Caco-2 (cell line): ENCODE measurements at regions not wholly inside any gene's neighbourhood (a gene's known extent, or its start where the extent isn't known, plus 50 kb on each side); places are given as distances from the start of the nearest gene placed in this dataset.
"Not testable (repeated sequence)": the region's sequence is repeated elsewhere in the genome, so short reads cannot be mapped to it uniquely, and the experiment has no call there.

Experiments used
- BruUV-seq: library from RNA; stranded (reverse); fragments of 400-500 nt; replicated peaks from 2 replicates; lab custom pipeline; 2021; lab: Mats Ljungman, UMichigan
- CTCF ChIA-PET: fragments of 300-600 bp; sonication (Branson Sonifier 250); formaldehyde crosslinking; loops from one replicate; lab custom pipeline; 2022; ENCODE audit warnings: antibody characterized with exemption; lab: Charles Lee
- POLR2A ChIA-PET: fragments of 300-600 bp; sonication (Branson Sonifier 250); formaldehyde crosslinking; loops from one replicate; lab custom pipeline; 2022; ENCODE audit warnings: antibody characterized with exemption; lab: Charles Lee
- DNase-seq, 2 experiments: peaks; one replicate each; pipeline versions ENCODE4 v3.0.0 to v3.0.0-alpha.2; 2020 to 2022
- H3K27me3 ChIP-seq: replicated peaks from 2 replicates; pipeline ENCODE4 v1.6.0; 2011; ENCODE audit warnings: low read length; ENCODE audit not compliant: control insufficient read depth, insufficient read depth
- H3K36me3 ChIP-seq: 2 replicates; pipeline ENCODE4 v1.5.1; 2011; ENCODE audit warnings: low read length; ENCODE audit not compliant: control insufficient read depth, insufficient read depth
- H3K4me1 ChIP-seq: fragments of 250-450 bp; sonication (Bioruptor Pico); 2 replicates; pipeline ENCODE4 v1.5.1; 2020; ENCODE audit warnings: mild to moderate bottlenecking
- H3K4me3 ChIP-seq: 2 replicates; pipeline ENCODE4 v1.5.1; 2011; ENCODE audit warnings: low read depth, mild to moderate bottlenecking, control low read depth, low read length
- H3K9me3 ChIP-seq: fragments of 250-450 bp; sonication (Bioruptor Pico); 2 replicates; pipeline ENCODE4 v1.5.1; 2020; ENCODE audit warnings: mild to moderate bottlenecking, moderate library complexity
- H3K27ac Mint-ChIP-seq: one replicate; pipeline ENCODE4 v1.8.0; 2022; ENCODE audit warnings: mixed read lengths; ENCODE audit not compliant: unreplicated experiment
- H3K27me3 Mint-ChIP-seq: one replicate; pipeline ENCODE4 v1.8.0; 2022; ENCODE audit warnings: mixed read lengths; ENCODE audit not compliant: insufficient read depth, unreplicated experiment
- H3K36me3 Mint-ChIP-seq: one replicate; pipeline ENCODE4 v1.8.0; 2022; ENCODE audit warnings: mild to moderate bottlenecking, mixed read lengths; ENCODE audit not compliant: insufficient read depth, unreplicated experiment
- H3K4me1 Mint-ChIP-seq: one replicate; pipeline ENCODE4 v1.8.0; 2022; ENCODE audit warnings: low read depth, mixed read lengths; ENCODE audit not compliant: unreplicated experiment
- H3K4me3 Mint-ChIP-seq: one replicate; pipeline ENCODE4 v1.8.0; 2022; ENCODE audit warnings: mild to moderate bottlenecking, moderate library complexity, mixed read lengths; ENCODE audit not compliant: unreplicated experiment
- H3K9me3 Mint-ChIP-seq: one replicate; pipeline ENCODE4 v1.8.0; 2022; ENCODE audit warnings: mixed read lengths; ENCODE audit not compliant: unreplicated experiment
- intact Hi-C: fragments of 100-400 bp; cut with micrococcal nuclease; formaldehyde crosslinking; loops from one replicate; pipeline ENCODE4 v1.10.0; 2022; ENCODE audit not compliant: unreplicated experiment
- TF ChIP-seq, protein P1 (sequence below), 2 experiments: fragments of 200-600 bp in 1 of 2; IDR thresholded peaks; 1 replicate in 1 of 2; 2 replicates in 1 of 2; pipeline versions ENCODE4 v1.5.1 to v1.8.0; 2011 to 2022; ENCODE audit warnings: antibody characterized with exemption in 1 of 2, control low read depth in 1 of 2, inconsistent platforms in 1 of 2, low read depth in 1 of 2, low read length in 1 of 2, mild to moderate bottlenecking in 1 of 2, moderate library complexity in 1 of 2; ENCODE audit not compliant: insufficient read depth in 1 of 2, severe bottlenecking in 1 of 2, unreplicated experiment in 1 of 2

DNA sequence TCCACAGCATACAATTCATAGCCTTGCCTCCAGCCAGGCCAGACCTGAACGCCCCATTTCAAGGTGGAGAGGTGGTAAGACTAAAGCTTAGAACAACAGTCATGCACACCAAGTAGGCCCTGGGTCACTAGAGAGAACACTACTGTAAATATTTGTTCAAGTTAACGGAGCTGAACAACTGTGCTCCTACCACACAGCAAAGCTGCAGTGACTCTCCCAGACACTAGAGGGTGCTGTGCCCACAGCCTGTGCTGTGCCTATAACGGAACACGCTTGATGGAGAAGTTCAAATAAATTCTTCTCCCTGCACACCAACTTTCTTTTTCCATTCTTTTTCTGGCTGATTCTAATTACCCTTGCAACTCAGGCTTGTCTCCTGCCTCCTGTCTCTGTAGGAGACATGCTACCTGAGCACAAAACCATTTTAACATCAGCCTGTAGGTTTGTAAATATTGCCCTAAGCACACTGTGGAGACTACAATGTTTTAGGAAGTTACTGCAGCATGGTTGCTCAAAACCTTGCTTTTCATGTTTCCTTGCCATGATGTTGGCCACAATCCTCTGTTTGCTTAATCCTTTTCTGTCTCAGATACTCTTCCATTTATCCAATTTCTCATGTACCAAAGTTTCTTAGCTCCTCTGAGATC, 103.1 kb upstream of the TERB2 start:
- not testable (repeated sequence) for BruUV-seq, H3K4me1 Mint-ChIP-seq, H3K4me3 Mint-ChIP-seq

DNA sequence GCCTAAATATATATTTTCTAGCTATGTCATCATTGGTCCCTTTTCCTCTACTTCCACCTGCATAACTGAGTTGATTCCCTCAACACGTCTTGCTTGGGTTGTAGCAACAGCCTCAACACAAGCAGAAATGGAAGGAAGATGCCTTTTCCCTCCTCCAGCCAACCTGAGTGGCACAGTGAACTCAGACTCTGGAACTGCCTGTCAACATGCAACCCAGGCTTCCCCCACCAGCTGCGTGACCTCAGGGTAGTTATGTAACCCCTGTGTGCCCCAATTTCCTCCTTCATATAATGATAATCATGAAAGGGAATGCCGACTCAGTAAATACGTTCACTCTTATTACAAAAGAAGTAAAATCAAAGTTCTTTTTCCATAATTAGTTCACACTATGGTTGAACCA, 101.8 kb upstream of the TERB2 start:
- H3K9me3 ChIP-seq, POLR2A ChIA-PET, H3K27me3 Mint-ChIP-seq, H3K36me3 ChIP-seq, H3K4me3 ChIP-seq, H3K36me3 Mint-ChIP-seq, CTCF ChIA-PET, H3K9me3 Mint-ChIP-seq, H3K27ac Mint-ChIP-seq, DNase-seq, BruUV-seq, H3K27me3 ChIP-seq, H3K4me1 ChIP-seq, H3K4me1 Mint-ChIP-seq, H3K4me3 Mint-ChIP-seq: not testable (repeated sequence)
- intact Hi-C loops: loop anchor here (5.0 kb wide), 1 partner anchor 57 kb away; no protein-coding TSS in a partner anchor

More for the DNA sequence above, 103.1 kb upstream of the TERB2 start:
- H3K9me3 ChIP-seq, H3K36me3 Mint-ChIP-seq, H3K9me3 Mint-ChIP-seq, H3K27me3 Mint-ChIP-seq, H3K27ac Mint-ChIP-seq, H3K4me1 ChIP-seq, H3K4me3 ChIP-seq, H3K36me3 ChIP-seq, H3K27me3 ChIP-seq, POLR2A ChIA-PET: not testable (repeated sequence)
- DNase-seq: peak; percentile 70 to 83
- intact Hi-C loops: loop anchor here (2.0 to 5.0 kb wide), 3 partner anchors 56 to 69 kb away; no protein-coding TSS in a partner anchor
- CTCF ChIA-PET: interaction anchor here (0.6 to 1.1 kb wide), 8 partner anchors 35 to 190 kb away, joined by 3 to 6 read pairs (median 3); partner anchors contain the start of gene SPG11
- TF ChIP-seq, protein P1, sequence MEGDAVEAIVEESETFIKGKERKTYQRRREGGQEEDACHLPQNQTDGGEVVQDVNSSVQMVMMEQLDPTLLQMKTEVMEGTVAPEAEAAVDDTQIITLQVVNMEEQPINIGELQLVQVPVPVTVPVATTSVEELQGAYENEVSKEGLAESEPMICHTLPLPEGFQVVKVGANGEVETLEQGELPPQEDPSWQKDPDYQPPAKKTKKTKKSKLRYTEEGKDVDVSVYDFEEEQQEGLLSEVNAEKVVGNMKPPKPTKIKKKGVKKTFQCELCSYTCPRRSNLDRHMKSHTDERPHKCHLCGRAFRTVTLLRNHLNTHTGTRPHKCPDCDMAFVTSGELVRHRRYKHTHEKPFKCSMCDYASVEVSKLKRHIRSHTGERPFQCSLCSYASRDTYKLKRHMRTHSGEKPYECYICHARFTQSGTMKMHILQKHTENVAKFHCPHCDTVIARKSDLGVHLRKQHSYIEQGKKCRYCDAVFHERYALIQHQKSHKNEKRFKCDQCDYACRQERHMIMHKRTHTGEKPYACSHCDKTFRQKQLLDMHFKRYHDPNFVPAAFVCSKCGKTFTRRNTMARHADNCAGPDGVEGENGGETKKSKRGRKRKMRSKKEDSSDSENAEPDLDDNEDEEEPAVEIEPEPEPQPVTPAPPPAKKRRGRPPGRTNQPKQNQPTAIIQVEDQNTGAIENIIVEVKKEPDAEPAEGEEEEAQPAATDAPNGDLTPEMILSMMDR (IDR thresholded peaks at IDR 0.05; ENCODE audit: insufficient read depth in 1 of 2, low read depth in 1 of 2, low read length in 1 of 2, severe bottlenecking in 1 of 2, unreplicated experiment in 1 of 2): peak; percentile 83 to 86

DNA sequence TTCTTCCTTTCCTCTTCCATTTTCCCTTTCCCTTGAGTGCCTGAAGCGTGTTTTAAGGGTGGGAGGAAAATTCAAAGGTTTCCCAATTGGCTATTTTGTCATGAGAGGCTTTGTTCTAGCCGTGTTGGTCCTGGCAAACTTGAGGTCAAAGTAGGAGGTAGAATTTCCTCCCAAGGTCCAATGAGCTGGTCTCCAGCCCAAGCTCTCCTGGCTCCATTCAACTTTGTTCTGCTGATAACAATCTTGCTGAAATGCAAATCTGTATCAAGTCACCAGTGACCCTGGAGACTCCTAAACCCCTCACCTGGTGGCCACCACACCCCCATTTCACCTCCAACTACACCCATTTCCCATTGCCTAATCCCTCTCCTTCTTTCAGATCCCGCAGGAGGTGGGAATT, 100.2 kb upstream of the TERB2 start:
- H3K9me3 Mint-ChIP-seq, BruUV-seq, CTCF ChIA-PET, H3K36me3 Mint-ChIP-seq, H3K4me3 ChIP-seq, H3K27ac Mint-ChIP-seq, H3K36me3 ChIP-seq, H3K4me1 ChIP-seq, H3K4me1 Mint-ChIP-seq, H3K27me3 Mint-ChIP-seq, H3K27me3 ChIP-seq, POLR2A ChIA-PET, intact Hi-C loops, H3K4me3 Mint-ChIP-seq, DNase-seq, H3K9me3 ChIP-seq: not testable (repeated sequence)

DNA sequence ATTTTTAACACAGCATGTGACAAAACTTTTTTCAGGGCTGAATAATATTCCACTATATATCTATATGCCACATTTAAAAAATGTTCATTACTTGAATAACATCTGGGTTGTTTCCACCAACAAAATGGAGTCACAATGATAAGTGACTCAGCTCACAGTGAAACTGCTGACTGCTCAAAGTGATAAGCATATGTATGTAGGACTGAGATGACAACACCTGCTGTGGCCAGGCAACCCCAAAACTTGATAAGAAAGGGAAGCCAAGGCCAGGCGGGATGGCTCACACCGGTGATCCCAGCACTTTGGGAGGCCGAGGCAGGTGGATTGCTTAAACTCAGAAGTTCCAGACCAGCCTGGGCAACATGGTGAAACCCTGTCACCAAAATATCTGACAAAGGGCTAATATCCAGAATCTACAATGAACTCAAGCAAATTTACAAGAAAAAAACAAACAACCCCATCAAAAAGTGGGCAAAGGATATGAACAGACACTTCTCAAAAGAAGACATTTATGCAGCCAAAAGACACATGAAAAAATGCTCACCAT, 99.2 kb upstream of the TERB2 start:
- H3K27me3 Mint-ChIP-seq, BruUV-seq, H3K9me3 ChIP-seq, H3K4me3 Mint-ChIP-seq, H3K4me1 ChIP-seq, DNase-seq, intact Hi-C loops, POLR2A ChIA-PET, CTCF ChIA-PET, H3K27me3 ChIP-seq, H3K4me1 Mint-ChIP-seq, H3K36me3 ChIP-seq, H3K9me3 Mint-ChIP-seq, H3K36me3 Mint-ChIP-seq, H3K4me3 ChIP-seq, H3K27ac Mint-ChIP-seq: not testable (repeated sequence)

DNA sequence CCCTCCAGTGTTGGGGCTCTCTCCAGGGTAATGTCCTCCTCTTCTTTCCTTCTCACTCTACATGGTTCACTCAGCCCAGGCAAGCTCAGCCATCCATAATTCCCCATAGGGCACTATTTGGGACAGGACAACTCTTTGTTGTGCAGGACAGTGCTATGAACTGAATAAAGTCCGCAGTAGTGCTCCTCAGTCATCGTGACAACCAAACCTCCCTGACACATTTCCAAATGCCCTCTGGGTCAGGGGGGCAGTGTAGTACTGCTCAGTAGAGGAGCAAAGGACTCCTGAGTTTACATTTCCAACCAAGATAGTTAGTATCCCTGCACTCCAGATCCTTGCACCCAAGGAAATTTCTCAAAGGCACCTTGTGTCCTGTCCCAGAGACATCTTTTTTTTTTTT, 97.4 kb upstream of the TERB2 start:
- H3K4me3 ChIP-seq, H3K4me1 ChIP-seq, H3K4me3 Mint-ChIP-seq, CTCF ChIA-PET, DNase-seq, H3K27me3 Mint-ChIP-seq, H3K36me3 ChIP-seq, BruUV-seq, H3K36me3 Mint-ChIP-seq, H3K4me1 Mint-ChIP-seq, intact Hi-C loops, POLR2A ChIA-PET, H3K27ac Mint-ChIP-seq, H3K27me3 ChIP-seq, H3K9me3 Mint-ChIP-seq: not testable (repeated sequence)
- peaks cover 11% of the 10 kb centered on the region for H3K9me3 ChIP-seq

DNA sequence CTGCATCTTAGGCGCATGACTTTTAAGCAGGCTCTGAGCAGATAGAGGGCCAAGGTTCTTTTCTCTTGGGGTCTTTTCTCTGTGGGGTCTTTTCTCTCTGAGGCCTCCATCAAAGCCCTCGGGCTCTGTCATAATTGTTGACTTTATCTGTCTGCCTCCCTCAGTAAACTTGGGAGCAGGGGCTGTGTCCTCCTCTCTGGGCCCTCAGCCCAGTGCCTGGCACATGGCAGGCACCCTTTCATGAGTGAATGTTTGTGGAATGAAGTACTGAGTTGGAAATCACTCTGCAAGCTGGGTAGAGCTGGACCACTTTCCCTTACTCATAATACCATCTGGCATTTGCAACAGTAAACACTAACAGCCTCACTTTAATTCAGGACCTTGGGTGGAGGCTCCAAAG, 96.3 kb upstream of the TERB2 start:
- CTCF ChIA-PET, intact Hi-C loops, H3K36me3 Mint-ChIP-seq, H3K4me1 Mint-ChIP-seq, POLR2A ChIA-PET, H3K36me3 ChIP-seq, H3K4me1 ChIP-seq, H3K4me3 Mint-ChIP-seq, BruUV-seq, H3K27me3 ChIP-seq, DNase-seq, H3K9me3 Mint-ChIP-seq, H3K4me3 ChIP-seq, H3K27me3 Mint-ChIP-seq, H3K27ac Mint-ChIP-seq: not testable (repeated sequence)
- peaks cover 11% of the 10 kb centered on the region for H3K9me3 ChIP-seq
